ENCODE measurements at regions not wholly inside any gene's neighbourhood (a gene's known extent, or its start where the extent isn't known, plus 50 kb on each side); places are given as distances from the start of the nearest gene placed in this dataset.

- Histone ChIP-seq H4K5ac (ENCODE audit: low read depth, low read length) (no peak overlapping the region), H3K14ac (replicated peaks; ENCODE audit: low read depth, low read length) (no peak overlapping the region), H2BK5ac (ENCODE audit: low read depth, low read length, poor library complexity, severe bottlenecking) (no peak overlapping the region), H2AK9ac (replicated peaks; ENCODE audit: low read depth, low read length, poor library complexity) (no peak overlapping the region), H3K79me1 (ENCODE audit: low read depth in 1 of 2, low read length in 2 of 2) (no peaks in the 10 kb centered on the region), H3K23ac (ENCODE audit: low read depth, low read length) (no peak overlapping the region), H2BK20ac (ENCODE audit: low read depth, low read length) (no peak overlapping the region), H4K8ac (ENCODE audit: low read depth in 2 of 2, low read length in 2 of 2) (no peak overlapping the region), H2AK5ac (ENCODE audit: low read depth, low read length) (no peak overlapping the region), H3K27me3 (ENCODE audit: control insufficient read depth, insufficient read depth, low read length) (no peaks in the 10 kb centered on the region), H3K4me1 (ENCODE audit: control insufficient read depth, insufficient read depth, low read length) (peaks cover 1% of the 10 kb centered on the region; the same call in 1 of the 2 replicates), H2BK120ac (ENCODE audit: low read depth, low read length) (no peak overlapping the region), H3K18ac (ENCODE audit: low read depth, low read length) (no peak overlapping the region), H2AFZ (replicated peaks; ENCODE audit: low read length, poor library complexity) (no peak overlapping the region), H3K36me3 (ENCODE audit: control insufficient read depth, insufficient read depth, low read length) (no peaks in the 10 kb centered on the region), H3K9me1 (ENCODE audit: insufficient read depth, low read length) (no peaks in the 10 kb centered on the region), H3K4me2 (ENCODE audit: low read depth, low read length) (no peak overlapping the region), H3K9me3 (ENCODE audit: control insufficient read depth, insufficient read depth, low read length) (no peaks in the 10 kb centered on the region), H4K20me1 (ENCODE audit: insufficient read depth, low read length) (no peaks in the 10 kb centered on the region), H3K56ac (ENCODE audit: extremely low read depth, insufficient read depth, low read length) (no peak overlapping the region), H3K9ac (ENCODE audit: low read depth, low read length) (no peak overlapping the region), H2BK15ac (ENCODE audit: low read depth, low read length) (no peak overlapping the region), H3K27ac (ENCODE audit: insufficient read depth, low read length) (no peak overlapping the region), H3K4me3 (ENCODE audit: insufficient read depth, low read depth, low read length) (no peak overlapping the region), H4K91ac (ENCODE audit: insufficient read depth, low read depth, low read length) (no peak overlapping the region), H3K4ac (ENCODE audit: low read depth, low read length) (no peak overlapping the region)
- in situ Hi-C loops (cut with MboI; ENCODE audit: low sequenced_read_pairs) = no loop called here
- no peak for TF ChIP-seq RFX5 (IDR thresholded peaks at IDR 0.05; ENCODE audit: low read depth, low read length)
- no peak for TF ChIP-seq RCOR1 (IDR thresholded peaks at IDR 0.05; ENCODE audit: insufficient replicate concordance, low read length)
- no peak for TF ChIP-seq BHLHE40 (IDR thresholded peaks at IDR 0.05; ENCODE audit: low read depth, low read length)
- no peak for TF ChIP-seq SMC3 (IDR thresholded peaks at IDR 0.05; ENCODE audit: low read depth, low read length)
- no peak for TF ChIP-seq USF2 (IDR thresholded peaks at IDR 0.05; ENCODE audit: low read depth, low read length)
- dilution Hi-C loops (cut with HindIII; ENCODE audit: low sequenced_read_pairs, unreplicated experiment) = no loop called here
- ATAC-seq (ENCODE audit: low read depth) (peak; percentile 35; the same call in 1 of the 2 replicates), DNase-seq (no peak)
- CTCF ChIA-PET = no interaction called here
- BruUV-seq (replicated peaks) = no TSS peak
- POLR2A ChIA-PET (ENCODE audit: unreplicated experiment) = interaction anchor here (0.7 kb wide), 1 partner anchor 1453 kb away, joined by 3 read pairs; no protein-coding TSS in a partner anchor
- WGBS, 2 experiments (ENCODE audit: extremely low coverage in 2 of 2, insufficient read length in 1 of 2) = no CpG with 5 or more reads among the region's 2 CpGs
- intact Hi-C loops (cut with micrococcal nuclease) = loop anchor here (10.0 kb wide), 1 partner anchor 421 kb away; no protein-coding TSS in a partner anchor
Measured at GRCh38 chr10:10045765-10046028, 972.0 kb upstream of the CELF2 start.

Measured in IMR-90 (cell line).